ENCODE measurements at regions not wholly inside any gene's neighbourhood (a gene's known extent, or its start where the extent isn't known, plus 50 kb on each side); places are given as distances from the start of the nearest gene placed in this dataset.

DNA sequence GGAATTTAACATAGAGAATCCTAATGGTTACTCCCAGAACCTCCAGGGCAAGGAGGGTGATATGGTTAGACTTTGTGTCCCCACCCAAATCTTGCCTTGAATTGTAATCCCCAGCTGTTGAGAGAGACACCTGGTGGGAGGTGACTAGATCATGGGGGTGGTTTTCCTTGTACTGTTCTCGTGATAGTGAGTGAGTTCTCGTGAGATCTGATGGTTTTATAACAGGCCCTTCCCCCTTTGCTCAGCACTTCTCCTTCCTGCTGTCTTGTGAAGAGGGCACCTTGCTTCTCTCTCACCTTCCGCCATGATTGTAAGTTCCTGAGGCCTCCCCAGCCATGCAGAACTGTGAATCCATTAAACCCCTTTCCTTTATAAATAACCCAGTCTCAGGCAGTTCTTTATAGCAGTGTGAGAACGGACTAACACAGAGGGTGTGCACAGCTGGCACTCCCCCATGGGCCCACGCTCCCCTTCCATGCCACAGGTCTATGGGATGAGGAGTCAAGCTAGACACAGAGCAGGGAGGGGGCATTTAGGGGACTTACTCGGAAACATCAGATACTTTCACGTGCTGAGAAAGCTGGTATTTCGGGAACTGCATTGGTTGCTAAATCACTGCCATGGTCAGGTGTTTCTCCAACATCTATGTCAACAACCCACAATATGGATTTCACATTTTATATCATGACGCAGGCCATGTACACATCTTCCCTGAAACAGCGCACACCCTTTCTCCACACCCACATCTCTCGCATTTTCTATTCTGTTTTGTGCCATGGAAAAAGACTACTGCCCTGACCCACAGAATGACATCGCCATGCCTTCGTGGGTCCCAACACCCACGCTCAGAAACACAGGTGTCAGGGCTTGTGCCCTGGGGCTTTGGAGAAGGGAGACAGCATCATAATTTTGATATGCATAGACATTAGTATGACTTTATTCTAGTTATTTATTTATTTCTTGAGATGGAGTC is 199.1 kb upstream of the GSE1 start:
- Mint-ChIP-seq H3K27me3 (ENCODE audit: low read depth) (no peaks in the 10 kb centered on the region; the same call in 1 of the 2 replicates), H3K27ac (no peak overlapping the region), H3K4me1 (peaks cover 7 to 8% of the 10 kb centered on the region in 2 experiments), H3K36me3 (ENCODE audit: insufficient read depth in 1 of 3, low read depth in 3 of 3) (no peaks in the 10 kb centered on the region), H3K4me3 (no peak overlapping the region), H3K9me3 (peaks cover 3 to 4% of the 10 kb centered on the region in 2 experiments; a peak in 3 of 5 replicates)
- Histone ChIP-seq H4K20me1 (ENCODE audit: control insufficient read depth, insufficient read depth, insufficient read length) (no peaks in the 10 kb centered on the region), H3K23ac (ENCODE audit: insufficient read length, low read depth, low read length) (no peak overlapping the region), H3K23me2 (ENCODE audit: insufficient read length, low read depth, low read length, poor library complexity, severe bottlenecking) (no peaks in the 10 kb centered on the region), H3K56ac (ENCODE audit: insufficient read length, low read depth, low read length) (no peak overlapping the region), H2BK20ac (ENCODE audit: low read depth, low read length, poor library complexity, severe bottlenecking) (no peak overlapping the region), H3T11ph (ENCODE audit: low read length) (no peak overlapping the region), H2BK5ac (ENCODE audit: insufficient read length, low read length) (no peak overlapping the region), H3K79me2 (ENCODE audit: insufficient read depth, low read length) (no peaks in the 10 kb centered on the region), H2BK15ac (ENCODE audit: low read depth, low read length) (no peak overlapping the region), H3K9me3 (ENCODE audit: control insufficient read depth, low read depth, low read length) (no peaks in the 10 kb centered on the region), H4K8ac (replicated peaks; ENCODE audit: insufficient read length, low read depth, low read length) (no peak overlapping the region), H4K91ac (ENCODE audit: insufficient read length, low read depth, low read length) (no peak overlapping the region), H3K4me1 (ENCODE audit: insufficient read depth, low read length) (no peaks in the 10 kb centered on the region), H2AFZ (ENCODE audit: low read length) (no peak overlapping the region), H2BK120ac (ENCODE audit: low read depth, low read length, poor library complexity, severe bottlenecking) (no peak overlapping the region), H2AK5ac (ENCODE audit: insufficient read length, low read length) (no peak overlapping the region), H3K27me3 (ENCODE audit: insufficient read depth, low read length) (no peaks in the 10 kb centered on the region), H3K79me1 (ENCODE audit: insufficient read depth, low read depth, low read length, poor library complexity, severe bottlenecking) (no peaks in the 10 kb centered on the region), H4K5ac (ENCODE audit: insufficient read length, low read depth, low read length) (no peak overlapping the region), H3K27ac (ENCODE audit: insufficient read length, low read depth, low read length) (no peak overlapping the region), H3K4ac (ENCODE audit: low read depth, low read length) (no peak overlapping the region), H3K4me2 (ENCODE audit: insufficient read depth, insufficient read length, low read length) (no peak overlapping the region), H2BK12ac (ENCODE audit: insufficient read length, low read depth, low read length) (no peak overlapping the region), H3K9ac (ENCODE audit: extremely low read depth, insufficient read length, low read length) (no peak overlapping the region), H3K18ac (ENCODE audit: insufficient read length, low read depth, low read length) (no peak overlapping the region), H3K14ac (ENCODE audit: insufficient read depth, low read length) (no peak overlapping the region)
- TF ChIP-seq, protein P1, sequence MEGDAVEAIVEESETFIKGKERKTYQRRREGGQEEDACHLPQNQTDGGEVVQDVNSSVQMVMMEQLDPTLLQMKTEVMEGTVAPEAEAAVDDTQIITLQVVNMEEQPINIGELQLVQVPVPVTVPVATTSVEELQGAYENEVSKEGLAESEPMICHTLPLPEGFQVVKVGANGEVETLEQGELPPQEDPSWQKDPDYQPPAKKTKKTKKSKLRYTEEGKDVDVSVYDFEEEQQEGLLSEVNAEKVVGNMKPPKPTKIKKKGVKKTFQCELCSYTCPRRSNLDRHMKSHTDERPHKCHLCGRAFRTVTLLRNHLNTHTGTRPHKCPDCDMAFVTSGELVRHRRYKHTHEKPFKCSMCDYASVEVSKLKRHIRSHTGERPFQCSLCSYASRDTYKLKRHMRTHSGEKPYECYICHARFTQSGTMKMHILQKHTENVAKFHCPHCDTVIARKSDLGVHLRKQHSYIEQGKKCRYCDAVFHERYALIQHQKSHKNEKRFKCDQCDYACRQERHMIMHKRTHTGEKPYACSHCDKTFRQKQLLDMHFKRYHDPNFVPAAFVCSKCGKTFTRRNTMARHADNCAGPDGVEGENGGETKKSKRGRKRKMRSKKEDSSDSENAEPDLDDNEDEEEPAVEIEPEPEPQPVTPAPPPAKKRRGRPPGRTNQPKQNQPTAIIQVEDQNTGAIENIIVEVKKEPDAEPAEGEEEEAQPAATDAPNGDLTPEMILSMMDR (conservative IDR thresholded peaks at IDR 0.05), result no peak
- WGBS (ENCODE audit: extremely low coverage, insufficient read length, low lambda C conversion rate), result no CpG with 5 or more reads among the region's 14 CpGs
- DNase-seq, result no peak

All from H9 (cell line).